ENCODE measurements at regions not wholly inside any gene's neighbourhood (a gene's known extent, or its start where the extent isn't known, plus 50 kb on each side); places are given as distances from the start of the nearest gene placed in this dataset.

- TF ChIP-seq REST (tag by site-specific recombination; IDR thresholded peaks at IDR 0.05) (no peak), ZNF785 (tag by site-specific recombination; IDR thresholded peaks at IDR 0.05) (no peak), ZSCAN5A (tag by site-specific recombination; IDR thresholded peaks at IDR 0.05) (no peak), ZNF155 (tag by site-specific recombination; IDR thresholded peaks at IDR 0.05) (no peak), ZNF121 (tag by site-specific recombination; IDR thresholded peaks at IDR 0.05) (no peak), CTCF (tag by site-specific recombination; IDR thresholded peaks at IDR 0.05) (no peak), ZBTB21 (tag by site-specific recombination; IDR thresholded peaks at IDR 0.05) (no peak), ZNF530 (tag by site-specific recombination; IDR thresholded peaks at IDR 0.05; ENCODE audit: low read depth) (no peak), ZBTB7A (tag by site-specific recombination; IDR thresholded peaks at IDR 0.05; ENCODE audit: low read depth) (no peak), ZNF324 (tag by site-specific recombination; IDR thresholded peaks at IDR 0.05) (no peak), ZIC2 (tag by site-specific recombination; IDR thresholded peaks at IDR 0.05) (no peak), PRDM4 (tag by site-specific recombination; IDR thresholded peaks at IDR 0.05) (no peak), ZNF311 (tag by site-specific recombination; IDR thresholded peaks at IDR 0.05; ENCODE audit: borderline replicate concordance) (no peak), ZNF302 (tag by site-specific recombination; IDR thresholded peaks at IDR 0.05; ENCODE audit: low read depth) (no peak)
These were observed 899.5 kb upstream of the FAM98A start for GRCh38 chr2:34498561-34498960.

All from HEK293 (cell line).